Limb (tissue), 2 donors: ENCODE measurements at regions not wholly inside any gene's neighbourhood (a gene's known extent, or its start where the extent isn't known, plus 50 kb on each side); places are given as distances from the start of the nearest gene placed in this dataset.

Experiments
- DNase-seq, 2 donors: peaks; one replicate each; pipeline ENCODE4 v3.0.0-alpha.2; 2016; ENCODE audit errors: extremely low spot score in 2 of 2

- no peak for DNase-seq
These were observed 492.4 kb downstream of the SHISA9 start for GRCh38 chr16:13393816-13394215.

- DNase-seq, result no peak
These were observed 493.1 kb downstream of the SHISA9 start for GRCh38 chr16:13394488-13394887.

- DNase-seq, result no peak
These were observed 495.7 kb downstream of the SHISA9 start for GRCh38 chr16:13397126-13397525.

GRCh38 chr16:13401641-13402040, 500.2 kb downstream of the SHISA9 start:
- no peak for DNase-seq

- DNase-seq, result no peak
These were observed 501.2 kb downstream of the SHISA9 start for GRCh38 chr16:13402601-13403000.

- DNase-seq, result no peak
These were observed 501.9 kb downstream of the SHISA9 start for GRCh38 chr16:13403326-13403725.

GRCh38 chr16:13414154-13414553, 505.8 kb upstream of the ERCC4 start:
- DNase-seq, result no peak

- DNase-seq, result no peak
These were observed 500.4 kb upstream of the ERCC4 start for GRCh38 chr16:13419589-13419988.

- DNase-seq, result no peak
These were observed 498.2 kb upstream of the ERCC4 start for GRCh38 chr16:13421726-13422125.

- DNase-seq, result no peak
These were observed 494.1 kb upstream of the ERCC4 start for GRCh38 chr16:13425836-13426235.

GRCh38 chr16:13426269-13426668, 493.7 kb upstream of the ERCC4 start:
- no peak for DNase-seq

GRCh38 chr16:13426736-13427135, 493.2 kb upstream of the ERCC4 start:
- no peak for DNase-seq

GRCh38 chr16:13427943-13428342, 492.0 kb upstream of the ERCC4 start:
- no peak for DNase-seq

- no peak for DNase-seq
These were observed 490.5 kb upstream of the ERCC4 start for GRCh38 chr16:13429416-13429815.

- no peak for DNase-seq
These were observed 484.5 kb upstream of the ERCC4 start for GRCh38 chr16:13435415-13435814.

- DNase-seq, result no peak
These were observed 484.0 kb upstream of the ERCC4 start for GRCh38 chr16:13435873-13436474.

GRCh38 chr16:13436641-13437412, 483.1 kb upstream of the ERCC4 start:
- DNase-seq, result no peak

- DNase-seq, result no peak
These were observed 482.6 kb upstream of the ERCC4 start for GRCh38 chr16:13437413-13437795.

- no peak for DNase-seq
These were observed 481.9 kb upstream of the ERCC4 start for GRCh38 chr16:13438064-13438463.

- no peak for DNase-seq
These were observed 480.2 kb upstream of the ERCC4 start for GRCh38 chr16:13439766-13440165.

- no peak for DNase-seq
These were observed 478.3 kb upstream of the ERCC4 start for GRCh38 chr16:13441675-13442074.

- no peak for DNase-seq
These were observed 471.6 kb upstream of the ERCC4 start for GRCh38 chr16:13448346-13448745.

- no peak for DNase-seq
These were observed 466.6 kb upstream of the ERCC4 start for GRCh38 chr16:13453325-13453724.
